IMR-90 (cell line): ENCODE measurements at regions not wholly inside any gene's neighbourhood (a gene's known extent, or its start where the extent isn't known, plus 50 kb on each side); places are given as distances from the start of the nearest gene placed in this dataset.

ENCODE experiments used
- ATAC-seq: fragments of 200-7000 bp; cut with Tn5 transposase; 2 replicates; pipeline ENCODE4 v1.9.1; 2020; ENCODE audit warnings: low read depth, mild to moderate bottlenecking, moderate library complexity
- BruUV-seq: library from RNA; stranded (reverse); fragments of 400-500 nt; replicated peaks from 2 replicates; lab custom pipeline; 2021; lab: Mats Ljungman, UMichigan
- CTCF ChIA-PET: fragments of 300-600 bp; formaldehyde crosslinking; extraction: SDS; loops from one replicate; lab custom pipeline; 2021; ENCODE audit warnings: antibody characterized with exemption; lab: Yijun Ruan, JAX
- POLR2A ChIA-PET: fragments of 300-600 bp; sonication (Branson Sonifier 250); formaldehyde crosslinking; loops from one replicate; lab custom pipeline; 2022; ENCODE audit warnings: antibody characterized with exemption; ENCODE audit not compliant: unreplicated experiment; lab: Charles Lee
- DNase-seq: peaks from one replicate; pipeline ENCODE4 v3.0.0; 2013
- H2AFZ ChIP-seq: replicated peaks from 2 replicates; pipeline ENCODE3; 2013; ENCODE audit warnings: low read length, mild to moderate bottlenecking; ENCODE audit not compliant: poor library complexity
- H2AK5ac ChIP-seq: 2 replicates; pipeline ENCODE4 v1.6.1; 2013; ENCODE audit warnings: low read depth, low read length, inconsistent platforms
- H2AK9ac ChIP-seq: replicated peaks from 2 replicates; pipeline ENCODE3; 2013; ENCODE audit warnings: mild to moderate bottlenecking, low read depth, low read length, moderate library complexity; ENCODE audit not compliant: poor library complexity
- H2BK120ac ChIP-seq: 2 replicates; pipeline ENCODE4 v1.6.1; 2013; ENCODE audit warnings: low read depth, low read length, inconsistent platforms
- H2BK15ac ChIP-seq: 3 replicates; pipeline ENCODE4 v1.6.1; 2013; ENCODE audit warnings: low read depth, low read length, inconsistent platforms
- H2BK20ac ChIP-seq: 2 replicates; pipeline ENCODE4 v1.6.1; 2013; ENCODE audit warnings: low read depth, mild to moderate bottlenecking, inconsistent platforms, low read length, moderate library complexity
- H2BK5ac ChIP-seq: 2 replicates; pipeline ENCODE4 v1.6.1; 2013; ENCODE audit warnings: mild to moderate bottlenecking, low read depth, low read length, inconsistent platforms; ENCODE audit not compliant: poor library complexity, severe bottlenecking
- H3K14ac ChIP-seq: replicated peaks from 2 replicates; pipeline ENCODE4 v1.6.1; 2013; ENCODE audit warnings: low read depth, low read length, inconsistent platforms
- H3K18ac ChIP-seq: 2 replicates; pipeline ENCODE4 v1.6.1; 2013; ENCODE audit warnings: low read depth, low read length, control low read depth
- H3K23ac ChIP-seq: 2 replicates; pipeline ENCODE4 v1.6.1; 2013; ENCODE audit warnings: low read depth, low read length, inconsistent platforms
- H3K27ac ChIP-seq: 2 replicates; pipeline ENCODE4 v1.5.1; 2013; ENCODE audit warnings: mild to moderate bottlenecking, control low read depth, low read length; ENCODE audit not compliant: insufficient read depth
- H3K27me3 ChIP-seq: 2 replicates; pipeline ENCODE4 v1.6.1; 2013; ENCODE audit warnings: low read length; ENCODE audit not compliant: control insufficient read depth, insufficient read depth
- H3K36me3 ChIP-seq: 2 replicates; pipeline ENCODE4 v1.6.1; 2013; ENCODE audit warnings: low read length, mixed read lengths; ENCODE audit not compliant: control insufficient read depth, insufficient read depth
- H3K4ac ChIP-seq: 2 replicates; pipeline ENCODE4 v1.6.1; 2013; ENCODE audit warnings: low read depth, low read length, inconsistent platforms
- H3K4me1 ChIP-seq: 2 replicates; pipeline ENCODE4 v1.6.1; 2013; ENCODE audit warnings: low read length, mixed read lengths; ENCODE audit not compliant: control insufficient read depth, insufficient read depth
- H3K4me2 ChIP-seq: 2 replicates; pipeline ENCODE4 v1.6.1; 2013; ENCODE audit warnings: low read depth, mild to moderate bottlenecking, control low read depth, low read length, moderate library complexity
- H3K4me3 ChIP-seq: 2 replicates; pipeline ENCODE4 v1.5.1; 2013; ENCODE audit warnings: low read depth, mild to moderate bottlenecking, control low read depth, low read length, moderate library complexity; ENCODE audit not compliant: insufficient read depth
- H3K56ac ChIP-seq: 2 replicates; pipeline ENCODE4 v1.6.1; 2013; ENCODE audit warnings: low read length, inconsistent platforms; ENCODE audit not compliant: insufficient read depth; ENCODE audit errors: extremely low read depth
- H3K79me1 ChIP-seq, 2 experiments: 2 replicates each; pipeline ENCODE4 v1.6.1; 2013; ENCODE audit warnings: low read length in 2 of 2, inconsistent platforms in 1 of 2, low read depth in 1 of 2
- H3K9ac ChIP-seq: 2 replicates; pipeline ENCODE4 v1.6.1; 2013; ENCODE audit warnings: low read depth, low read length, control low read depth
- H3K9me1 ChIP-seq: 2 replicates; pipeline ENCODE4 v1.6.1; 2013; ENCODE audit warnings: low read length, inconsistent platforms; ENCODE audit not compliant: insufficient read depth
- H3K9me3 ChIP-seq: 2 replicates; pipeline ENCODE4 v1.6.1; 2013; ENCODE audit warnings: low read length; ENCODE audit not compliant: control insufficient read depth, insufficient read depth
- H4K20me1 ChIP-seq: 2 replicates; pipeline ENCODE4 v1.6.1; 2013; ENCODE audit warnings: low read length, inconsistent platforms; ENCODE audit not compliant: insufficient read depth
- H4K5ac ChIP-seq: 2 replicates; pipeline ENCODE4 v1.6.1; 2013; ENCODE audit warnings: mild to moderate bottlenecking, low read depth, low read length, control low read depth
- H4K8ac ChIP-seq, 2 experiments: 2 replicates each; pipeline ENCODE4 v1.6.1; 2013; ENCODE audit warnings: low read depth in 2 of 2, low read length in 2 of 2, control low read depth in 1 of 2, inconsistent platforms in 1 of 2
- H4K91ac ChIP-seq: 2 replicates; pipeline ENCODE4 v1.6.1; 2013; ENCODE audit warnings: low read depth, low read length, inconsistent platforms; ENCODE audit not compliant: insufficient read depth
- BHLHE40 ChIP-seq: fragments of 150-350 bp; IDR thresholded peaks from 2 replicates; pipeline ENCODE4 v1.6.1; 2016; ENCODE audit warnings: mild to moderate bottlenecking, low read depth, low read length
- CEBPB ChIP-seq: IDR thresholded peaks from 2 replicates; pipeline ENCODE4 v1.6.1; 2012; ENCODE audit warnings: low read depth, low read length, improper control_type of control experiment
- CHD1 ChIP-seq: IDR thresholded peaks from 2 replicates; pipeline ENCODE4 v1.6.1; 2012; ENCODE audit warnings: low read depth, low read length, improper control_type of control experiment
- CTCF ChIP-seq: conservative IDR thresholded peaks from 2 replicates; pipeline ENCODE4 v1.5.1; 2012; ENCODE audit warnings: mild to moderate bottlenecking, low read depth, low read length, improper control_type of control experiment
- FOS ChIP-seq: fragments of 150-350 bp; IDR thresholded peaks from 2 replicates; pipeline ENCODE4 v1.6.1; 2016; ENCODE audit warnings: low read depth, low read length
- MAFK ChIP-seq: IDR thresholded peaks from 2 replicates; pipeline ENCODE4 v1.6.1; 2012; ENCODE audit warnings: low read depth, low read length, improper control_type of control experiment
- MAZ ChIP-seq: IDR thresholded peaks from 2 replicates; pipeline ENCODE4 v1.6.1; 2012; ENCODE audit warnings: low read depth, mild to moderate bottlenecking, low read length, improper control_type of control experiment, moderate library complexity, borderline replicate concordance
- MXI1 ChIP-seq: IDR thresholded peaks from 2 replicates; pipeline ENCODE4 v1.6.1; 2012; ENCODE audit warnings: low read depth, mild to moderate bottlenecking, low read length, moderate library complexity, borderline replicate concordance
- NFE2L2 ChIP-seq: fragments of 150-350 bp; IDR thresholded peaks from 2 replicates; pipeline ENCODE4 v1.6.1; 2016; ENCODE audit warnings: low read depth, mild to moderate bottlenecking, low read length
- POLR2A ChIP-seq: IDR thresholded peaks from 2 replicates; pipeline ENCODE4 v1.6.1; 2012; ENCODE audit warnings: mild to moderate bottlenecking, low read depth, low read length
- RAD21 ChIP-seq: IDR thresholded peaks from 2 replicates; pipeline ENCODE4 v1.6.1; 2012; ENCODE audit warnings: low read length, improper control_type of control experiment
- RCOR1 ChIP-seq: IDR thresholded peaks from 2 replicates; pipeline ENCODE4 v1.6.1; 2012; ENCODE audit warnings: mild to moderate bottlenecking, low read length, improper control_type of control experiment; ENCODE audit not compliant: insufficient replicate concordance
- RFX5 ChIP-seq: IDR thresholded peaks from 2 replicates; pipeline ENCODE4 v1.8.0; 2012; ENCODE audit warnings: low read depth, mild to moderate bottlenecking, low read length, moderate library complexity
- SMC3 ChIP-seq: fragments of 150-350 bp; IDR thresholded peaks from 2 replicates; pipeline ENCODE4 v1.6.1; 2016; ENCODE audit warnings: low read depth, mild to moderate bottlenecking, antibody characterized with exemption, low read length, moderate library complexity
- WGBS, 2 experiments: methylation state at CpG; one replicate each; pipeline versions ENCODE4 v1.1.5 to v1.1.7; 2013; ENCODE audit warnings: missing lambda C conversion rate in 2 of 2; ENCODE audit not compliant: insufficient read length in 1 of 2; ENCODE audit errors: extremely low coverage in 2 of 2; 5-methylcytosine and 5-hydroxymethylcytosine counted together
- dilution Hi-C: fragments of 300-500 bp; cut with HindIII; formaldehyde crosslinking; loops from one replicate; pipeline ENCODE4 v1.14.3; 2018; ENCODE audit warnings: low sequenced_read_pairs; ENCODE audit not compliant: unreplicated experiment
- in situ Hi-C: fragments of 300-500 bp; cut with MboI; formaldehyde crosslinking; loops from 3 replicates; pipeline ENCODE4 v1.14.3; 2019; ENCODE audit warnings: low sequenced_read_pairs, inconsistent platforms, mixed read lengths
- intact Hi-C: fragments of 100-400 bp; cut with micrococcal nuclease; formaldehyde crosslinking; loops from 2 replicates; pipeline ENCODE4 v1.10.0; 2022
- TF ChIP-seq, protein P1 (sequence below): fragments of 150-350 bp; IDR thresholded peaks from 2 replicates; pipeline ENCODE4 v1.6.1; 2017; ENCODE audit warnings: mild to moderate bottlenecking, antibody characterized with exemption, low read length, low read depth
- TF ChIP-seq, protein P2 (sequence below): fragments of 150-350 bp; IDR thresholded peaks from 2 replicates; pipeline ENCODE4 v1.6.1; 2016; ENCODE audit warnings: low read depth, mild to moderate bottlenecking, low read length, moderate library complexity, borderline replicate concordance

DNA sequence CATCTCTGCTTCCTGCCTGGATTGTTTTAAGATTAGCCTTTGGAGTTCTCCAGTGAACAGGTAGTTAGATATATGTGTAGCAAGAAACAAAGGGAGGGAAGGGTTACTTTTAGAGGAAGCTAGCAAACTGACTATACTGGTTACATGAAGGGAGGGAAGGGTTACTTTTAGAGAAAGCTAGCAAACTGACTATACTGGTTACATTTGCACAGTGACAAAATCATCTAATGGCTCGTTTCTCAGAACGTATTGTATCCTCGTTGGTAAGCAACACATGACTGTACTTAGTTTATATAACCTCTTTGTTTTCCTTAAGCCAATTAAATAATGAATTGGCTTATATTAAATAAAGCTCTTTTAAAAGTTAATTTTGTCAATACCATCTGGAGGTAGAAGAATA is 540.9 kb downstream of the EPM2A start:
- Histone ChIP-seq H4K8ac (no peak overlapping the region), H2BK15ac (no peak overlapping the region), H2BK20ac (no peak overlapping the region), H3K9me1 (0 out of 2 replicates have a peak, but pooled peaks cover 2% of the 10 kb centered on the region), H4K5ac (no peak overlapping the region), H3K27ac (no peak overlapping the region), H3K9ac (no peak overlapping the region), H3K4me2 (no peak overlapping the region), H4K91ac (no peak overlapping the region), H2AK5ac (no peak overlapping the region), H3K79me1 (no peaks in the 10 kb centered on the region), H3K36me3 (no peaks in the 10 kb centered on the region), H3K56ac (no peak overlapping the region), H3K4ac (no peak overlapping the region), H3K27me3 (no peaks in the 10 kb centered on the region), H3K23ac (no peak overlapping the region), H2AK9ac (no peak overlapping the region), H3K9me3 (no peaks in the 10 kb centered on the region), H2AFZ (peak overlapping the region; percentile 39), H3K18ac (no peak overlapping the region), H3K14ac (no peak overlapping the region), H3K4me1 (no peaks in the 10 kb centered on the region), H2BK5ac (no peak overlapping the region), H4K20me1 (no peaks in the 10 kb centered on the region), H3K4me3 (no peak overlapping the region), H2BK120ac (no peak overlapping the region)
- dilution Hi-C loops: no loop called here
- ChIA-PET POLR2A (no interaction called here), CTCF (interaction anchor here (0.8 kb wide), 1 partner anchor 10 kb away, joined by 3 read pairs; no protein-coding TSS in a partner anchor)
- no TSS peak for BruUV-seq
- in situ Hi-C loops: no loop called here
- DNase-seq (no peak), ATAC-seq (no peak)
- TF ChIP-seq SMC3 (no peak), CEBPB (no peak), BHLHE40 (no peak), FOS (no peak), RFX5 (no peak), MAFK (no peak), MAZ (no peak), MXI1 (no peak), NFE2L2 (no peak), POLR2A (no peak), RCOR1 (no peak), RAD21 (no peak), CTCF (no peak), CHD1 (no peak)
- TF ChIP-seq, protein P1, sequence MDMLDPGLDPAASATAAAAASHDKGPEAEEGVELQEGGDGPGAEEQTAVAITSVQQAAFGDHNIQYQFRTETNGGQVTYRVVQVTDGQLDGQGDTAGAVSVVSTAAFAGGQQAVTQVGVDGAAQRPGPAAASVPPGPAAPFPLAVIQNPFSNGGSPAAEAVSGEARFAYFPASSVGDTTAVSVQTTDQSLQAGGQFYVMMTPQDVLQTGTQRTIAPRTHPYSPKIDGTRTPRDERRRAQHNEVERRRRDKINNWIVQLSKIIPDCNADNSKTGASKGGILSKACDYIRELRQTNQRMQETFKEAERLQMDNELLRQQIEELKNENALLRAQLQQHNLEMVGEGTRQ: no peak
- TF ChIP-seq, protein P2, sequence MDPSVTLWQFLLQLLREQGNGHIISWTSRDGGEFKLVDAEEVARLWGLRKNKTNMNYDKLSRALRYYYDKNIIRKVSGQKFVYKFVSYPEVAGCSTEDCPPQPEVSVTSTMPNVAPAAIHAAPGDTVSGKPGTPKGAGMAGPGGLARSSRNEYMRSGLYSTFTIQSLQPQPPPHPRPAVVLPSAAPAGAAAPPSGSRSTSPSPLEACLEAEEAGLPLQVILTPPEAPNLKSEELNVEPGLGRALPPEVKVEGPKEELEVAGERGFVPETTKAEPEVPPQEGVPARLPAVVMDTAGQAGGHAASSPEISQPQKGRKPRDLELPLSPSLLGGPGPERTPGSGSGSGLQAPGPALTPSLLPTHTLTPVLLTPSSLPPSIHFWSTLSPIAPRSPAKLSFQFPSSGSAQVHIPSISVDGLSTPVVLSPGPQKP: no peak
- intact Hi-C loops: no loop called here
- no CpG with 5 or more reads among the region's 3 CpGs for WGBS, 2 experiments
